HG03097 (cell line): ENCODE measurements at regions not wholly inside any gene's neighbourhood (a gene's known extent, or its start where the extent isn't known, plus 50 kb on each side); places are given as distances from the start of the nearest gene placed in this dataset.
A peak's percentile ranks its signal among the peaks of the same experiment; 100 is the strongest.

Source experiments
- ATAC-seq: cut with Tn5 transposase; IDR thresholded peaks from one replicate; pipeline ENCODE4 v1.9.1; 2021; ENCODE audit not compliant: unreplicated experiment, low FRiP score

GRCh38 chrX:149280011-149280410 is 225.1 kb downstream of the IDS start:
- no peak for ATAC-seq

DNA sequence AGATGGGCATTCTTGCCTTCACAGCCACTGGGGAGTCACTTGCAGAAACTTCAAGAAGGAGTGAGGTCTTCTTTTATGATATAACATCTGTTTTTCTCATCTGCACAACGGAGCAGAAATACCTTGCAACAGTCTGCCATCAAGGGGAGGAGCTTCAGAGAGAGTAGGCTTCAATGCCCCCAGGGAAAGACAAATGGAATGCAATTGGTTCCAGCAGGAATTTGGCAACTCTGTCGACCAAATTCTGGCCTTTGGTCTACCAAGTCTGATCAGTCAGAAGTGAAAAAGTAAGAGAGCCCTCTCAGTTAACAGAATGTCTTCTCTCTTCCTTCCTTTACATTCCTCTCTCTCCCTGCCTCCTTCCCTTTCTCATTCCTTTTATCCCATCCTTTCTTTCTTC is 229.3 kb downstream of the IDS start:
- ATAC-seq, result no peak

- no peak for ATAC-seq
Measured at GRCh38 chrX:149274516-149275105, 230.5 kb downstream of the IDS start.

DNA sequence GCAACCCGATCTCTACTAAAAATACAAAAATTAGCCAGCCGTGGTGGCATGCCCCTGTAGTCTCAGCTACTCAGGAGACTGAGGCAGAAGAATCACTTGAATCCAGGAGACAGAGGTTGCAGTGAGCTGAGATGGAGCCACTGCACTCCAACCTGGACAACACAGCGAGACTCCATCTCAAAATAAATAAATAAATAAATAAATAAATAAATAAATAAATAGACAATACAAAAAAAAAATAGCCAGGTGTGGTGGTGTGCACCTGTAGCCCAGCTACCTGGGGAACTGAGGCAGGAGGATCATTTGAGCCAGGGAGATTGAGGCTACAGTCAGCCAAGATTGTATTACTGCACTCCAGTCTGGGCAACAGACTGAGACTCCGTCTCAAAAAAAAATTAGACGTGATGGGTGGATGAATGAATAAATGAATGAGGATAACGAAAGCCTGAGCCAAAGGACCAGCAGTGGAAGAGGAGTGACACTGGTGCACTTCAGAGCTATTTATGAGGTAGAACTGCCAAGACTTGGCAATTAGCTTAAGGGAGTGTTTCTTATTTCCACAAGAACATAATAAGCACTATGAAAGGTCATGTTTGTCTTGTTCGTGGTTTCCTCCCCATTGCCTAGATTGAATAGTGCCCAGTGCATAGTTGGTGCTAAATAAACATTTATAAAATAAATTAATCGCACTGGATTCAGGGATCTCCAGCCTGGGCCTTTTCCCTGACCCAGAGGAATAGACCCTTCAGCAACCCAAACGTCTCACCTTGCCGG is 232.2 kb downstream of the IDS start:
- ATAC-seq, result no peak

GRCh38 chrX:149267878-149268813 is 237.0 kb downstream of the IDS start:
- peak; percentile 71 for ATAC-seq

DNA sequence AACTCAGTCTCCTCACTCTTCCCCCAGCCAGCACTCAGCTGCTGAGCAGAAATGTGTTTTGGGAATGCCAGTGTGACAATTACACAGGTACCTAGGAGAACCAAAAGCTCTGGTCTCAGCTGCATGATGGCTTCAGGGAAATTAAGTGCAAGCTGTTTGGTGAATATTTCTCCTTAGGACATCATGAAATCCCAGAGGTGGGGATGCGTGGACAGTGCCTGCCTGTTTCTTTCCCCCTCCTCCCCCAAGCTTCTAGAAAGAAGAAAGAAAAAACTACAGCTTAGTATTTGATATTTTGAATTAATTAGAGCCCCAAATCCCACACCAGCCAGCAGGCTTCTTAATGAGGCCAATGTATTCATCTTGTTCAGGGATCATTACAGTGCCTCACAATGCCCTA is 243.0 kb downstream of the IDS start:
- no peak for ATAC-seq

DNA sequence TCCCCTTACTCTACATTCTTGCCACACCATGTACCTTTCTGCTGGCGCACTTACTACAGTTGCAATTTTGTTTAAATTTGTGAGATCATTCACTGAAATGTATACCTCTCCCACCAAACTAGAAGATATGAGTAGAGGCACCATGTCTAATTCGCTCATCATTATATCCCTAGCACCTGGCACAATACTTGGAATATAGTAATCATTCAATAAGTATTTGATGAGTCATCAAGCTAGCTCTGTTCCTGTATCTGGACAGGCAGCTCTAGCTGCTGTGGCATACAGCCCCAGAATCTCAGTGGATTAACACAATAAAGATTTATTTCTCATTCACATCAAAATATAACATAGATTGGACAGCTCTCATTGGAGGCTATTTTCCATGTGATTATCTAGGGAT is 245.9 kb downstream of the IDS start:
- ATAC-seq, result no peak

DNA sequence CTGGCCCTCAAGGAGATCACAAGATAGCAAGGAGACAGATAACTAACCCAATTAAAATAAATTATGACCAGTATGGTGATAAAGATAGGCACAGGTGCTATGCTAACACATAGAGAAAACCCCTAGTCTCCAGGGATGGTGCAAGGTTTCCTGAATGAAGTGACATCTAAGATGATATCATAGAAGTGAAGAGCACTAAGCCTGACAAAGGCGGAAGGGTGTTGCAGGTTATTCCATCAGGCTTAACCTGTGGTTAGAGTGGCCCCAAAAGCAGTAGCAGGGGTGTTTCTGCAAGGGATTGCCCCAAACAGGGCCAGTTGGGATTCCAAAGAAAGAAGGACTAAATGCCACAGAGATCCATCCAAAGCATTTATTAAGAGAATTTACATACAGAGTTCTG is 249.2 kb downstream of the IDS start:
- no peak for ATAC-seq

DNA sequence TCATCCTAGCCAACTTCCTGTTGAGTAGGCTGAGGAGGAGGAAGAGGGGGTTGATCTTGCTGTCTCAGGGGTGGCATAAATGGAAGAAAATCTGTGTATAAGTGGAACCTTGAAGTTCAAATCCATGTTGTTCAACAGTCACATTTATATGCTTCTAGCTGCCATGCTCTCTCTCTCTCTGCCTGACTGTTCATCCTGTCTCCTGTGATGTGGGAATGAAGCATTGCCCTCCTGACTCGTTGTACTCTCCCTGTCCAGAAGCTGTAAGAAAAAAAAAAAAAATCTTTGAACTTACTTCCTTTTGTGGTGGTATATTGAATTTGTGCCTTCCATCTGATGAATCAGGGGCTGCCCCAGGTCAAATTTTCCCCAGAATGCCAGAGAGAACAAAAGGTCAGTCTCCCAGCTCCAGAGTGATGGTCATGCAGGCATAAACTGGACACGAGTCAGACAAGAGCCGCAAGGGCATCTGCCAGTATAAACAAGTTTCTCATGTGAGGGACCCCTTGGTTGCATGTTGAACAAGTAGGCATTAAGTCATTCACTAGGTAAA is 257.0 kb downstream of the IDS start:
- ATAC-seq, result no peak

DNA sequence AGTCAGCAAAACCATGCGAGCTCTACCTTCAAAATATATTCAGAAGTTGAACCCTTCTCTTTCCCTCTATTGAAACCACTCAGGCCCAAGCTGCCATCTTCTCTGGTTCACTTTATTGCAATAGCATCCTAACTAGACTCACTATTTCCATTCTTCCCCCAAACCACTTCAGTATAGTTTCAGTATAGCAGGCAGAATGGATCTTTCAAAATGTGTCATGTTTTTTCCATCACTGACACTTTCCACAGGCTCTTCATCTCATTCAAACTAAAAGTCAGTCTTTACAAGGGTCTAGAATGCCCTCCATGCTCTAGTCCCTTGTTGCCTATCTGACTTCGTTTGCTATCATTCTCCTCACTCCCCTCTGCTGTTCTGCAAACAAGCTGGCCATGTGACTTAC is 274.4 kb downstream of the IDS start:
- no peak for ATAC-seq

DNA sequence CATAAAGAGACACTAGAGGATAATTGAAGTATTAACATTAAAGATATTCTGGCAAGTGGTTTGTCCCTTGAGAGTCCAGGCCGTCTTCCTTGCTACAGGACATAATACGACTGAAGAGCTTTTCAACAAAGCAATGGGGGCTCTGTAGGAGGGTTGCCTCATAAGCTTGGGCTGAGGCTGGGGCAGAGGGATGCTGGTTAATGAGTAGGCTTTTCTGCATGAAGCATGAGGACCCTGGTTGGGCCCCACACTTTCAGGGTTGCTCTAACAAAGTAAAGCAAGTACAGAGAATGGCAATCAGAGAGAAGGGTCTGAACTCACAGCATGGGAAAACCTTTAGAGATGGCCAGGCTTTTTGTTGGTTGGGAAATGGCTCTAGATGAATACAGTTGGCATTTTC is 281.3 kb downstream of the IDS start:
- no peak for ATAC-seq

DNA sequence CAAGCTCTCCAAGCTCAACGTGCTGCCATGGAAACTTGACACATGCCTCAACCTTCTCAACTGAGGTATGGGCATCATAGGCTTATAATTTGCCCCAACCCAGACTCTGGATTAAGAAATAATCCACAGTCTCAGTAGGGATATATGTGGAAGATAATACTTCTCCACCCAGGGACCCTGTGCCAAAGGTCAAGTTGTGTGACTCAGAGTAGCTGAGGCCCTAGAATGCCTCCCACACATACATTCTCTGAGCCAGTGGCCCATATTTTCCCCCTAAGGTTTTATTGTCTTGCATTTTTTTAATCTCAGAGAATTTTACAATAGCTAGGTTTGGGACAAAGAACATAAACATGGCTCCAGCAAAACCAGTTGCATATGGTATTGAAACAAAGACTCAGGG is 283.1 kb downstream of the IDS start:
- ATAC-seq, result no peak

DNA sequence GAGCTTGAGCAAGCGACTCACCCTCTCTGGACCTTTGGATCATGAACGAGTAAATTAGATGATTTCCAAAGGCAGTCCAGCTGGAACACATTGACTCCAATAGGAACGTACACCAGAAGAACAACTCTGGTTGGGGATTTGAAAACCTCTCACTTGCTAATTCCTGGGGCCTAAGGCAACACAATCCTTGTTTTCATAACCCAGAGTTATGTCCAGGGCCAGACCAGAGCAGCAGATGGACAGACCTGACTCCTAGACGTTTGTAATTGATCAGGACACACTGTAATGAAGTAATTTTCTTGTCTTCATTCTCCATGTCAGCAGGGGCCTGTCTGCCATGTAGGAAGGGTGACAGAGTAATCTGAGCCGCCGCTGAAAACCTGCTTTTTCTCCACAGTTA is 283.9 kb downstream of the IDS start:
- no peak for ATAC-seq

- no peak for ATAC-seq
Measured at GRCh38 chrX:149213264-149213663, 291.8 kb downstream of the IDS start.

DNA sequence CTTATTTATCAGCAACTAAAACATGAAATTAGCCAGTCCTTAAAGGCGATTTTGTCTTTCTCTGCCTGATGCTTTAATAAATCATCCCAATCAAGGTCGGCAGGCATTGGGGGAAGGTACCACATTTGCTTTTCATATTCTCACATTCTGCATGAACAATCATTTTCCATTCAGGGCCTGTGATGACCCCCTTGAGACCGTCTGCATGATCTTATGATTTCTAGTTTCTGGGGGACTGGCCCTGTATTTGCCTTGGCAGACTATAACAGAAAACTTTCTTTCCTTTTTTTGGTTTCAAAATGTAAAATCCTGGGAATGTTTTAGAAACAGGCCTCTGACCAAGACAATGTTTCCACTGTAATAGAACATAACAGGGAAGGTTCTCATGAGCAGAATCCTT is 296.8 kb downstream of the IDS start:
- no peak for ATAC-seq

- no peak for ATAC-seq
Measured at GRCh38 chrX:149207518-149207917, 297.6 kb downstream of the IDS start.

- no peak for ATAC-seq
Measured at GRCh38 chrX:149205937-149206336, 299.2 kb downstream of the IDS start.

GRCh38 chrX:149205081-149205480 is 300.0 kb downstream of the IDS start:
- no peak for ATAC-seq

DNA sequence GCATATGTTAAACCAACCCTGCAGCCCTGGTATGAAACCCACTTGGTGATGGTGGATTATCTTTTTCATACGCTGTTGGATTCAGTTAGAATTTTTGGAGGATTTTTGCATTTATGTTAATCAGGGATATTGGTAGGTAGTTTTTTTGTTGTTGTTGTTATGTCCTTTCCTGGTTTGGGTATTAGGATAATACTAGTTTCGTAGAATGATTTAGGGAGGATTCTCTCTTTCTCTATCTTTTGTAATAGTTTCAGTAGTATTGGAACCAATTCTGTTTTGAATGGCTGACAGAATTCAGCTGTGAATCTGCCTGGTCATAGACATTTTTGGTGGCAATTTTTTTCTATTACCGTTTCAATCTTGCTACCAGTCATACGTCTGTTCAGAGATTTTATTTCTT is 305.4 kb downstream of the IDS start:
- no peak for ATAC-seq

- no peak for ATAC-seq
Measured at GRCh38 chrX:149198980-149199732, 305.9 kb downstream of the IDS start.
